K562 (cell line): ENCODE measurements at regions not wholly inside any gene's neighbourhood (a gene's known extent, or its start where the extent isn't known, plus 50 kb on each side); places are given as distances from the start of the nearest gene placed in this dataset.

Experiments
- ATAC-seq: fragments of 200-7000 bp; cut with Tn5 transposase; 3 replicates; pipeline ENCODE4 v1.9.1; 2020; ENCODE audit warnings: moderate library complexity
- BruUV-seq: library from RNA; stranded (reverse); fragments of 400-500 nt; replicated peaks from 2 replicates; lab custom pipeline; 2021; lab: Mats Ljungman, UMichigan
- CTCF ChIA-PET: fragments of 300-600 bp; formaldehyde crosslinking; extraction: SDS; loops from one replicate; lab custom pipeline; 2021; ENCODE audit warnings: low intra/inter-chr PET ratio; lab: Yijun Ruan, JAX
- POLR2A ChIA-PET: fragments of 300-600, 350-650 bp; sonication (Branson Sonifier 250); formaldehyde crosslinking; extraction: SDS; loops from one replicate; lab custom pipeline; 2021; ENCODE audit warnings: antibody characterized with exemption, inconsistent platforms; lab: Yijun Ruan, JAX
- DNase-seq, 4 experiments: peaks; one replicate each; pipeline versions ENCODE4 v3.0.0 to v3.0.0-alpha.2; 2011 to 2018; ENCODE audit warnings: low spot score in 3 of 4, mixed read lengths in 3 of 4; ENCODE audit errors: extremely low read depth in 1 of 4
- FAIRE-seq: peaks from 2 replicates; lab custom pipeline; 2011; peaks lifted over from hg19 to GRCh38; lab: Jason Lieb, UNC
- H2AFZ ChIP-seq: 2 replicates; pipeline ENCODE4 v1.6.0; 2011; ENCODE audit warnings: low read depth, low read length, control low read depth, inconsistent platforms
- H3K27ac ChIP-seq: fragments of 200-600 bp; 3 replicates; pipeline ENCODE4 v1.8.0; 2011; ENCODE audit warnings: low read depth, mild to moderate bottlenecking, control low read depth, inconsistent platforms, low read length, moderate library complexity, mixed read lengths; ENCODE audit errors: extremely low read depth
- H3K27me3 ChIP-seq, 2 experiments: fragments of 300-600 bp in 1 of 2; 2 replicates in 1 of 2; 3 replicates in 1 of 2; pipeline versions ENCODE4 v1.6.0 to v1.8.0; 2011; ENCODE audit warnings: inconsistent platforms in 2 of 2, low read length in 2 of 2, mild to moderate bottlenecking in 1 of 2, mixed read lengths in 1 of 2, moderate library complexity in 1 of 2; ENCODE audit not compliant: control insufficient read depth in 2 of 2, insufficient read depth in 2 of 2
- H3K36me3 ChIP-seq: fragments of 300-600 bp; 3 replicates; pipeline ENCODE4 v1.8.0; 2011; ENCODE audit warnings: mild to moderate bottlenecking, low read length, inconsistent platforms; ENCODE audit not compliant: control insufficient read depth, insufficient read depth
- H3K4me1 ChIP-seq, 2 experiments: fragments of 200-600 bp in 1 of 2; replicated peaks in 1 of 2; 2 replicates in 1 of 2; 3 replicates in 1 of 2; pipeline versions ENCODE4 v1.5.1 to v1.8.0; 2011; ENCODE audit warnings: inconsistent platforms in 2 of 2, low read length in 2 of 2, mild to moderate bottlenecking in 1 of 2, mixed read lengths in 1 of 2, moderate library complexity in 1 of 2; ENCODE audit not compliant: control insufficient read depth in 2 of 2, insufficient read depth in 2 of 2
- H3K4me2 ChIP-seq: 2 replicates; pipeline ENCODE4 v1.6.1; 2011; ENCODE audit warnings: low read length, control low read depth, inconsistent platforms, mixed read lengths; ENCODE audit not compliant: insufficient read depth
- H3K4me3 ChIP-seq: fragments of 200-600 bp; sonication (generic), shearing (Covaris generic); 2 replicates; pipeline ENCODE4 v1.5.1; 2016; ENCODE audit warnings: control low read depth, inconsistent platforms
- H3K79me2 ChIP-seq: fragments of 200-600 bp; 3 replicates; pipeline ENCODE4 v1.8.0; 2011; ENCODE audit warnings: low read length, inconsistent platforms; ENCODE audit not compliant: control insufficient read depth, insufficient read depth
- H3K9ac ChIP-seq, 2 experiments: 2 replicates each; pipeline versions ENCODE4 v1.6.0 to v1.6.1; 2011; ENCODE audit warnings: low read depth in 2 of 2, low read length in 2 of 2, control low read depth in 1 of 2, inconsistent platforms in 1 of 2, mild to moderate bottlenecking in 1 of 2, mixed read lengths in 1 of 2; ENCODE audit not compliant: insufficient read depth in 1 of 2
- H3K9me1 ChIP-seq: one replicate; pipeline ENCODE4 v1.6.0; 2011; ENCODE audit warnings: inconsistent platforms, mild to moderate bottlenecking, low read length, moderate library complexity; ENCODE audit not compliant: control insufficient read depth, insufficient read depth
- H3K9me3 ChIP-seq: replicated peaks from 2 replicates; pipeline ENCODE4 v1.5.1; 2011; ENCODE audit warnings: low read depth, low read length, inconsistent platforms; ENCODE audit not compliant: control insufficient read depth, insufficient read depth
- H4K20me1 ChIP-seq: replicated peaks from 2 replicates; pipeline ENCODE4 v1.6.1; 2011; ENCODE audit warnings: low read length, inconsistent platforms, mixed read lengths; ENCODE audit not compliant: control insufficient read depth, insufficient read depth
- ARNT ChIP-seq, 2 experiments: fragments of 450-650 bp; IDR thresholded peaks; 2 replicates each; pipeline ENCODE4 v1.6.1; 2016; ENCODE audit warnings: mild to moderate bottlenecking in 1 of 2
- FOXJ2 ChIP-seq: fragments of 200-800 bp; sonication (Bioruptor generic); IDR thresholded peaks from 2 replicates; pipeline ENCODE4 v1.6.1; 2016; ENCODE audit warnings: missing genetic modification characterization, missing compliant biosample characterization
- MBD2 ChIP-seq: sonication (generic); IDR thresholded peaks from 2 replicates; pipeline ENCODE4 v1.6.1; 2016; ENCODE audit warnings: low read depth, borderline replicate concordance
- NCOR1 ChIP-seq: fragments of 450-650 bp; IDR thresholded peaks from 2 replicates; pipeline ENCODE4 v1.6.1; 2016; ENCODE audit warnings: mild to moderate bottlenecking, moderate library complexity
- NFIX ChIP-seq: fragments of 250-450 bp; sonication (Bioruptor Pico); IDR thresholded peaks from 2 replicates; pipeline ENCODE4 v1.4.0; 2020; ENCODE audit warnings: low read depth, mild to moderate bottlenecking, moderate library complexity
- ZNF41 ChIP-seq: fragments of 250-450 bp; sonication (Bioruptor Pico); conservative IDR thresholded peaks from 2 replicates; pipeline ENCODE4 v1.4.0; 2020; ENCODE audit warnings: mild to moderate bottlenecking
- ZNF551 ChIP-seq: fragments of 250-450 bp; sonication (Bioruptor Pico); IDR thresholded peaks from 2 replicates; pipeline ENCODE4 v1.5.0; 2021; ENCODE audit warnings: mild to moderate bottlenecking, moderate library complexity
- WGBS: fragments of 100-300 bp; shearing (Covaris generic); methylation state at CpG from one replicate; pipeline ENCODE4 v1.1.6; 2016; ENCODE audit warnings: low coverage, mixed read lengths; ENCODE audit not compliant: insufficient coverage; ENCODE audit errors: missing lambda C conversion rate; 5-methylcytosine and 5-hydroxymethylcytosine counted together
- in situ Hi-C: fragments of 300-500 bp; cut with MboI; formaldehyde crosslinking; loops from 4 replicates; pipeline ENCODE4 v1.15.0; 2018; ENCODE audit warnings: inconsistent platforms, mixed read lengths
- intact Hi-C: fragments of 100-400 bp; cut with micrococcal nuclease; formaldehyde crosslinking; loops from 2 replicates; pipeline ENCODE4 v1.14.2; 2022
- TF ChIP-seq, protein P1 (sequence below): fragments of 250-450 bp; sonication (Bioruptor Pico); IDR thresholded peaks from 2 replicates; pipeline ENCODE4 v1.4.0; 2020; ENCODE audit warnings: mild to moderate bottlenecking, moderate library complexity
- TF ChIP-seq, protein P2 (sequence below): fragments of 250-450 bp; sonication (Bioruptor Pico); IDR thresholded peaks from 2 replicates; pipeline ENCODE4 v1.4.0; 2020
- TF ChIP-seq, protein P3 (sequence below), 2 experiments: fragments of 450-650 bp; IDR thresholded peaks; 2 replicates each; pipeline ENCODE4 v1.6.1; 2018; ENCODE audit warnings: mild to moderate bottlenecking in 2 of 2, low read depth in 1 of 2; ENCODE audit not compliant: partially characterized antibody in 2 of 2

DNA sequence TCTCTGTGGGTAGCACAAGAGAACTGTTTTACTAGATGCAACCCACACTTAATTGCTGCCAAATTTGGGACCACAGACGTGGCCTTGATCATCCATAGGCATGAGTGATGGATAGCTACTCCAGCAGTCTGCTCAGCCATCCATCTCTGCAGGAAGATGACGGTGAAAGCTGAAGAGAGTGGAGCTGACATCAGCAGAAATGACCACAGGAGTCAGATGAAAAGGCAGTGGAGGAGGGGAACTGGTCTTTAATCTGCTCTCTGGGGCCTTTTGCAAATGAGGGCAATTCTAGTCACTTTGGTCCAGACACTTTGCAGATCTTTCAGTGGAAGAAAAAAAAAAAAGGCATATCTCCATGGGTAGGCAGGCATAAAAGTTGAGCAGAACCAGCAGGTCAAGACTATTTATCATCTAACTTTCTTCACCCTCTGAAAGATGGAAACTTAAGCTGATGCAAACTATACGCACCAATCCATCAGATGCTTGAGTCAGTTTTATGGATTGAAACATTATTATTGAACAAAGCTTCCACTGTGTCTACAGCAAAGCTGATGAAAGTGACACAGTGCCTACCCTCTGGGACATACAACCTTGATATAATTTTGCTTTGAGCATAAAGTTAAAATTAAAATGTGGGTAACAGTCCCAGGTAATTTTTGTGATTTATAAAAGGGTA is 281.6 kb upstream of the OBI1 start:
- no peaks in the 10 kb centered on the region for H3K4me1 ChIP-seq
- no peak overlapping the region for H3K9ac ChIP-seq
- in situ Hi-C loops = no loop called here
- intact Hi-C loops = no loop called here
- CTCF ChIA-PET = no interaction called here
- no peaks in the 10 kb centered on the region for H4K20me1 ChIP-seq
- H3K9me1 ChIP-seq = no peaks in the 10 kb centered on the region
- POLR2A ChIA-PET = interaction anchor here (0.6 kb wide), 1 partner anchor 113 kb away, joined by 3 read pairs; no protein-coding TSS in a partner anchor
- no peaks in the 10 kb centered on the region for H3K36me3 ChIP-seq
- H3K4me2 ChIP-seq = no peak overlapping the region
- FAIRE-seq (no peak), DNase-seq (no peak), ATAC-seq (no peak)
- H2AFZ ChIP-seq = no peak overlapping the region
- no peaks in the 10 kb centered on the region for H3K27me3 ChIP-seq
- H3K4me3 ChIP-seq = no peak overlapping the region
- no peaks in the 10 kb centered on the region for H3K9me3 ChIP-seq
- no TSS peak for BruUV-seq
- WGBS = 0% methylated on average over 2 of the region's 3 CpGs
- no peaks in the 10 kb centered on the region for H3K79me2 ChIP-seq
- H3K27ac ChIP-seq = no peak overlapping the region
- TF ChIP-seq FOXJ2 = no peak
- no peak for TF ChIP-seq ZNF41
- no peak for TF ChIP-seq ARNT (IDR thresholded peaks at IDR 0.05)
- no peak for TF ChIP-seq NFIX (CRISPR knock-in tag)
- TF ChIP-seq MBD2 = no peak
- TF ChIP-seq NCOR1 = no peak
- TF ChIP-seq, protein P1, sequence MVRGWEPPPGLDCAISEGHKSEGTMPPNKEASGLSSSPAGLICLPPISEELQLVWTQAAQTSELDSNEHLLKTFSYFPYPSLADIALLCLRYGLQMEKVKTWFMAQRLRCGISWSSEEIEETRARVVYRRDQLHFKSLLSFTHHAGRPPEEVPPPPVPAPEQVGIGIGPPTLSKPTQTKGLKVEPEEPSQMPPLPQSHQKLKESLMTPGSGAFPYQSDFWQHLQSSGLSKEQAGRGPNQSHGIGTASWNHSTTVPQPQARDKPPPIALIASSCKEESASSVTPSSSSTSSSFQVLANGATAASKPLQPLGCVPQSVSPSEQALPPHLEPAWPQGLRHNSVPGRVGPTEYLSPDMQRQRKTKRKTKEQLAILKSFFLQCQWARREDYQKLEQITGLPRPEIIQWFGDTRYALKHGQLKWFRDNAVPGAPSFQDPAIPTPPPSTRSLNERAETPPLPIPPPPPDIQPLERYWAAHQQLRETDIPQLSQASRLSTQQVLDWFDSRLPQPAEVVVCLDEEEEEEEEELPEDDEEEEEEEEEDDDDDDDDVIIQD (CRISPR knock-in tag) = no peak
- no peak for TF ChIP-seq ZNF551
- TF ChIP-seq, protein P2, sequence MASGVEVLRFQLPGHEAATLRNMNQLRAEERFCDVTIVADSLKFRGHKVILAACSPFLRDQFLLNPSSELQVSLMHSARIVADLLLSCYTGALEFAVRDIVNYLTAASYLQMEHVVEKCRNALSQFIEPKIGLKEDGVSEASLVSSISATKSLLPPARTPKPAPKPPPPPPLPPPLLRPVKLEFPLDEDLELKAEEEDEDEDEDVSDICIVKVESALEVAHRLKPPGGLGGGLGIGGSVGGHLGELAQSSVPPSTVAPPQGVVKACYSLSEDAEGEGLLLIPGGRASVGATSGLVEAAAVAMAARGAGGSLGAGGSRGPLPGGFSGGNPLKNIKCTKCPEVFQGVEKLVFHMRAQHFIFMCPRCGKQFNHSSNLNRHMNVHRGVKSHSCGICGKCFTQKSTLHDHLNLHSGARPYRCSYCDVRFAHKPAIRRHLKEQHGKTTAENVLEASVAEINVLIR (CRISPR knock-in tag) = no peak
- TF ChIP-seq, protein P3, sequence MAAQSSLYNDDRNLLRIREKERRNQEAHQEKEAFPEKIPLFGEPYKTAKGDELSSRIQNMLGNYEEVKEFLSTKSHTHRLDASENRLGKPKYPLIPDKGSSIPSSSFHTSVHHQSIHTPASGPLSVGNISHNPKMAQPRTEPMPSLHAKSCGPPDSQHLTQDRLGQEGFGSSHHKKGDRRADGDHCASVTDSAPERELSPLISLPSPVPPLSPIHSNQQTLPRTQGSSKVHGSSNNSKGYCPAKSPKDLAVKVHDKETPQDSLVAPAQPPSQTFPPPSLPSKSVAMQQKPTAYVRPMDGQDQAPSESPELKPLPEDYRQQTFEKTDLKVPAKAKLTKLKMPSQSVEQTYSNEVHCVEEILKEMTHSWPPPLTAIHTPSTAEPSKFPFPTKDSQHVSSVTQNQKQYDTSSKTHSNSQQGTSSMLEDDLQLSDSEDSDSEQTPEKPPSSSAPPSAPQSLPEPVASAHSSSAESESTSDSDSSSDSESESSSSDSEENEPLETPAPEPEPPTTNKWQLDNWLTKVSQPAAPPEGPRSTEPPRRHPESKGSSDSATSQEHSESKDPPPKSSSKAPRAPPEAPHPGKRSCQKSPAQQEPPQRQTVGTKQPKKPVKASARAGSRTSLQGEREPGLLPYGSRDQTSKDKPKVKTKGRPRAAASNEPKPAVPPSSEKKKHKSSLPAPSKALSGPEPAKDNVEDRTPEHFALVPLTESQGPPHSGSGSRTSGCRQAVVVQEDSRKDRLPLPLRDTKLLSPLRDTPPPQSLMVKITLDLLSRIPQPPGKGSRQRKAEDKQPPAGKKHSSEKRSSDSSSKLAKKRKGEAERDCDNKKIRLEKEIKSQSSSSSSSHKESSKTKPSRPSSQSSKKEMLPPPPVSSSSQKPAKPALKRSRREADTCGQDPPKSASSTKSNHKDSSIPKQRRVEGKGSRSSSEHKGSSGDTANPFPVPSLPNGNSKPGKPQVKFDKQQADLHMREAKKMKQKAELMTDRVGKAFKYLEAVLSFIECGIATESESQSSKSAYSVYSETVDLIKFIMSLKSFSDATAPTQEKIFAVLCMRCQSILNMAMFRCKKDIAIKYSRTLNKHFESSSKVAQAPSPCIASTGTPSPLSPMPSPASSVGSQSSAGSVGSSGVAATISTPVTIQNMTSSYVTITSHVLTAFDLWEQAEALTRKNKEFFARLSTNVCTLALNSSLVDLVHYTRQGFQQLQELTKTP (IDR thresholded peaks at IDR 0.05; ENCODE audit: low read depth in 1 of 2, partially characterized antibody in 2 of 2) = no peak
